Progenitor cell of endocrine pancreas (in vitro differentiated cells): ENCODE measurements at regions not wholly inside any gene's neighbourhood (a gene's known extent, or its start where the extent isn't known, plus 50 kb on each side); places are given as distances from the start of the nearest gene placed in this dataset.

Experiments used
- DNase-seq: peaks from one replicate; pipeline ENCODE4 v3.0.0; 2021; ENCODE audit warnings: low spot score; ENCODE audit not compliant: unreplicated experiment
- H3K27ac Mint-ChIP-seq: 2 replicates; pipeline ENCODE4 v1.8.0; 2021; ENCODE audit warnings: mild to moderate bottlenecking, moderate library complexity, mixed read lengths
- H3K27me3 Mint-ChIP-seq: 2 replicates; pipeline ENCODE4 v1.8.0; 2021; ENCODE audit warnings: mixed read lengths
- H3K36me3 Mint-ChIP-seq: 2 replicates; pipeline ENCODE4 v1.8.0; 2022; ENCODE audit warnings: mixed read lengths; ENCODE audit not compliant: insufficient read depth
- H3K4me1 Mint-ChIP-seq: 2 replicates; pipeline ENCODE4 v1.8.0; 2021; ENCODE audit warnings: low read depth, mixed read lengths
- H3K4me3 Mint-ChIP-seq: 2 replicates; pipeline ENCODE4 v1.8.0; 2021; ENCODE audit warnings: low read depth, mild to moderate bottlenecking, moderate library complexity, mixed read lengths
- H3K9me3 Mint-ChIP-seq: 2 replicates; pipeline ENCODE4 v1.8.0; 2021; ENCODE audit warnings: low read depth, mixed read lengths
- CTCF ChIP-seq: fragments of 200-600 bp; sonication (generic); IDR thresholded peaks from one replicate; pipeline ENCODE4 v1.5.0; 2021; ENCODE audit warnings: antibody characterized with exemption, mild to moderate bottlenecking; ENCODE audit not compliant: unreplicated experiment

GRCh38 chr21:35461700-35462099 lies 412.6 kb upstream of the RUNX1 start:
- Mint-ChIP-seq H3K27me3 (no peaks in the 10 kb centered on the region), H3K4me3 (no peak overlapping the region), H3K4me1 (no peaks in the 10 kb centered on the region), H3K36me3 (no peaks in the 10 kb centered on the region), H3K9me3 (peaks cover 9% of the 10 kb centered on the region), H3K27ac (no peak overlapping the region)
- no peak for DNase-seq
- TF ChIP-seq CTCF = no peak

- H3K27me3 Mint-ChIP-seq = no peaks in the 10 kb centered on the region
- H3K9me3 Mint-ChIP-seq = peaks cover 4% of the 10 kb centered on the region
- TF ChIP-seq CTCF = no peak
- no peak for DNase-seq
- no peak overlapping the region for H3K4me3 Mint-ChIP-seq
- no peaks in the 10 kb centered on the region for H3K36me3 Mint-ChIP-seq
- no peaks in the 10 kb centered on the region for H3K4me1 Mint-ChIP-seq
- no peak overlapping the region for H3K27ac Mint-ChIP-seq
Measured at GRCh38 chr21:35460441-35460840, 411.3 kb upstream of the RUNX1 start.

GRCh38 chr21:35458405-35458804 lies 409.3 kb upstream of the RUNX1 start:
- no peaks in the 10 kb centered on the region for H3K36me3 Mint-ChIP-seq
- H3K4me3 Mint-ChIP-seq = no peak overlapping the region
- no peaks in the 10 kb centered on the region for H3K9me3 Mint-ChIP-seq
- H3K4me1 Mint-ChIP-seq = no peaks in the 10 kb centered on the region
- no peak for TF ChIP-seq CTCF
- H3K27ac Mint-ChIP-seq = no peak overlapping the region
- H3K27me3 Mint-ChIP-seq = no peaks in the 10 kb centered on the region
- no peak for DNase-seq

- no peak overlapping the region for H3K4me3 Mint-ChIP-seq
- H3K4me1 Mint-ChIP-seq = no peaks in the 10 kb centered on the region
- H3K27me3 Mint-ChIP-seq = no peaks in the 10 kb centered on the region
- no peaks in the 10 kb centered on the region for H3K36me3 Mint-ChIP-seq
- H3K9me3 Mint-ChIP-seq = peaks cover under 1% of the 10 kb centered on the region
- H3K27ac Mint-ChIP-seq = no peak overlapping the region
- DNase-seq = no peak
- TF ChIP-seq CTCF = no peak
Measured at GRCh38 chr21:35457097-35457804, 408.1 kb upstream of the RUNX1 start.

GRCh38 chr21:35451276-35451675 lies 402.2 kb upstream of the RUNX1 start:
- peaks cover 3% of the 10 kb centered on the region for H3K36me3 Mint-ChIP-seq
- no peaks in the 10 kb centered on the region for H3K4me1 Mint-ChIP-seq
- peaks cover 20% of the 10 kb centered on the region for H3K9me3 Mint-ChIP-seq
- no peak for TF ChIP-seq CTCF
- no peaks in the 10 kb centered on the region for H3K27me3 Mint-ChIP-seq
- no peak overlapping the region for H3K27ac Mint-ChIP-seq
- no peak overlapping the region for H3K4me3 Mint-ChIP-seq
- DNase-seq = no peak
